ENCODE measurements at regions not wholly inside any gene's neighbourhood (a gene's known extent, or its start where the extent isn't known, plus 50 kb on each side); places are given as distances from the start of the nearest gene placed in this dataset.

GRCh38 chr4:81580346-81580993, 108.8 kb upstream of the RASGEF1B start:
- Histone ChIP-seq H3K4me1 (no peaks in the 10 kb centered on the region), H3K27ac (no peak overlapping the region), H3K9me3 (no peaks in the 10 kb centered on the region), H3K36me3 (no peaks in the 10 kb centered on the region), H3K9ac (ENCODE audit: low read depth in 2 of 2, low read length in 2 of 2) (no peak overlapping the region), H3K27me3 (no peaks in the 10 kb centered on the region), H3K4me3 (no peak overlapping the region)
- TF ChIP-seq CTCF (IDR thresholded peaks at IDR 0.05) = no peak
- no peak for DNase-seq
- intact Hi-C loops (cut with DNase I) = no loop called here

GRCh38 chr4:81577392-81577791, 105.7 kb upstream of the RASGEF1B start:
- no peaks in the 10 kb centered on the region for H3K27me3 ChIP-seq
- no peak overlapping the region for H3K9ac ChIP-seq (ENCODE audit: low read depth in 2 of 2, low read length in 2 of 2)
- H3K4me3 ChIP-seq = no peak overlapping the region
- H3K4me1 ChIP-seq = no peaks in the 10 kb centered on the region
- no peaks in the 10 kb centered on the region for H3K36me3 ChIP-seq
- TF ChIP-seq CTCF (IDR thresholded peaks at IDR 0.05) = no peak
- intact Hi-C loops (cut with DNase I) = no loop called here
- no peak for DNase-seq
- no peaks in the 10 kb centered on the region for H3K9me3 ChIP-seq
- H3K27ac ChIP-seq = no peak overlapping the region

- Histone ChIP-seq H3K27ac (no peak overlapping the region), H3K4me1 (no peaks in the 10 kb centered on the region), H3K4me3 (no peak overlapping the region), H3K9ac (ENCODE audit: low read depth in 2 of 2, low read length in 2 of 2) (no peak overlapping the region), H3K9me3 (no peaks in the 10 kb centered on the region), H3K36me3 (no peaks in the 10 kb centered on the region), H3K27me3 (no peaks in the 10 kb centered on the region)
- intact Hi-C loops (cut with DNase I) = no loop called here
- TF ChIP-seq CTCF (IDR thresholded peaks at IDR 0.05) = no peak
- no peak for DNase-seq
Measured at GRCh38 chr4:81574991-81575390, 103.3 kb upstream of the RASGEF1B start.

- Histone ChIP-seq H3K4me3 (no peak overlapping the region), H3K9ac (ENCODE audit: low read depth in 2 of 2, low read length in 2 of 2) (no peak overlapping the region), H3K9me3 (no peaks in the 10 kb centered on the region), H3K27me3 (no peaks in the 10 kb centered on the region), H3K27ac (no peak overlapping the region), H3K4me1 (no peaks in the 10 kb centered on the region), H3K36me3 (no peaks in the 10 kb centered on the region)
- no peak for DNase-seq
- TF ChIP-seq CTCF (IDR thresholded peaks at IDR 0.05) = no peak
- intact Hi-C loops (cut with DNase I) = no loop called here
Measured at GRCh38 chr4:81573840-81574239, 102.1 kb upstream of the RASGEF1B start.

- Histone ChIP-seq H3K36me3 (no peaks in the 10 kb centered on the region), H3K9me3 (no peaks in the 10 kb centered on the region), H3K9ac (ENCODE audit: low read depth in 2 of 2, low read length in 2 of 2) (no peak overlapping the region), H3K4me3 (no peak overlapping the region), H3K27ac (no peak overlapping the region), H3K4me1 (no peaks in the 10 kb centered on the region), H3K27me3 (no peaks in the 10 kb centered on the region)
- TF ChIP-seq CTCF (IDR thresholded peaks at IDR 0.05) = no peak
- intact Hi-C loops (cut with DNase I) = no loop called here
- no peak for DNase-seq
Measured at GRCh38 chr4:81572402-81572801, 100.7 kb upstream of the RASGEF1B start.

All from colonic mucosa (tissue), 4 donors.